GM21737 (cell line): ENCODE measurements at regions not wholly inside any gene's neighbourhood (a gene's known extent, or its start where the extent isn't known, plus 50 kb on each side); places are given as distances from the start of the nearest gene placed in this dataset.

Experiments
- ATAC-seq: cut with Tn5 transposase; IDR thresholded peaks from one replicate; pipeline ENCODE4 v1.9.1; 2021; ENCODE audit warnings: mild to moderate bottlenecking, moderate library complexity; ENCODE audit not compliant: unreplicated experiment

DNA sequence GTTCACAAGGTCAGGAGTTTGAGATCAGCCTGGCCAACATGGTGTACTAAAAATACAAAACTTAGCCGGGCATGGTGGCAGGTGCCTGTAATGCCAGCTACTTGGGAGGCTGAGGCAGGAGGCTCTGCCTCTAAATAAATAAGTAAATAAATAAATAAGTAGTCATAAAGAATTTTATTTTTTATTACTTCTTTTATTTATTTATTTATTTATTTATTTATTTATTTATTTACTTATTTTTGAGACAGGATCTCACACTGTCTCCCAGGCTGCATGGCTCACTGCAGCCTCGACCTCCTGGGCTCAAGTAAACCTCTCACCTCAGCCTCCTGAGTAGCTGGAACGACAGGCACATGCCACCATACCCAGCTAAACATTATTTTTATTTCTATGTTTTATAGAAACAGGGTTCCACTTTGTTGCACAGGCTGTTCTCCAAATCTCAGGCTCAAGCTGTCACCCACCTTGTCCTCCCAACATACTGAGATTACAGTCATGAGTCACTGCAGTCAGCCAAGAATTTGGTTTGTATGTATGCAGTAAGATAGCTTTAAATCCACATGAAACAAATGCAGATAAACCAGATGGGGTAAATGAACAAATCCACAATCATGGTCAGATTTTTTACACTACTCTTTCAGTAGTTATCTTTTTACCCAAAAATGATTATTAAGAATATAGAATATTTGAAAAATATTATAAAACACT lies 523.3 kb upstream of the RGS18 start:
- ATAC-seq: no peak

DNA sequence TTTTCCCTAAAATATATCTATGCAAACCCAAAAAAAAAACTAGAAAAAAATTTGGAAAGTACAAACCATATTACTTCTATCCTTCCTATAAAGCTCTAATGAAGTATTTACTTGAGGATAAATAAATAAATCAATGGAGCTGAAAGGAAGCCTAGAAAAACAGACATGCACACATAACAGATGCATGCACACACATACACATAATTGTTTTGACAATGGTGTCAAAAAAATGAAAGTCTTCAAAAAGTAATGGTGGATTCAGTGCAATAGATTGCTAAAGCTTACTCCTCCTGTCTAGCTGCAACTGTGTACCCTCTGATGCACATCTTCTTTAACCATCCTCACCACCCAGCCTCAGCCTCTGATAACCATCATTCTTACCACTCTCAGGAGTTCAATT lies 521.9 kb upstream of the RGS18 start:
- ATAC-seq: no peak

DNA sequence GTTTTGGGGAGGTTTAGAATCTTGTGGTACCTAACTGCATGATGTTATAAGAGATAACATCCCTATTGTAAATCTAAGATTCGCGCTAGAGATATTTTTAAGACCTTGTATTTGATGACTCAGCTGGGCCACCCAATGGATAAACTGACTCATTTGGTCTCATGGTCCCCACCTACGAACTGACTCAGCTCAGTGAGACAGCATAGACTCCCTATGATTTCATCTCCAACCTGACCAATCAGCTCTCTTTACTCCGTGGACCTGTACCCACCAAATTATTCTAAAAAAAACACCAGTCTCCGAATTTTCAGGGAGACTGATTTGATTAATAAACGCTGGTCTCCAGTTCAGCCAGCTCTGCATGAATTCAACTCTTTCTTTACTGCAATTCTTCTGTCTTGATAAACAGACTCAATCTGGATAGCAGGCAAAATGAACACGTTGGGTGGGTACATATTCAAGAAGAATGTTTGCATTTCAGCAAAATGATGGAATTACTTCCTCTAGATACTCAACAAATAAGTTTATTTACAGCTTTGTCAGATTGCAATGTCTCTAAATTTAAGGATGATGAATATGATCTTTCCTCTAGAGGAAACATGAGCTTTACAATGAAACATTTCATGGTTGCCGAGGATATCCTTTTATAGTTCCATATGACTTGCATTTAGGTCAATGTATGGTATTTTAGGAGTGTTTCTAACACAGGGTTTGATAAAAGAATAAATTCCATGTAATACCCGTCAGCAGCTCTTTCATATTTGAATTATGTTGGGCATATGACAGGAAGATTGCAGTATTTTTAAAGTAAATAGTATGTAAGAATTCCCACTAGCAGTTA lies 516.6 kb upstream of the RGS18 start:
- no peak for ATAC-seq

DNA sequence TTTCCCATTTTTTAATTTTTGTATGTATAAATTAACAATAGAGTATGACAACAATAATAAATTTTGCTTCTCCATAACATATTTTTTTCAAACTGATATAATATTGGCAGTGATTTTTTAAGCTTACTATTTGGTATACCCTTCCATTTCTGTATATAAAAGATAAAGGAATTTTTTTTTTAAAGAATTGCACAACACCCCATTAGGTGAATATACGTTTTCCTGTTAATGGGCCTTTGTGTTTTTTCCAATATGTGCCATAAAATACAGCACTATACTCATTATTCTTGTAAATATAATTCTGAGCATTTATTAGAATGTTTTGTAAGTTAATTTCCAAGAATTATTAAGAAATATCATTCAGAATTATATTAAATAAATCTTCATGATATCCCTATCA lies 515.2 kb upstream of the RGS18 start:
- no peak for ATAC-seq

DNA sequence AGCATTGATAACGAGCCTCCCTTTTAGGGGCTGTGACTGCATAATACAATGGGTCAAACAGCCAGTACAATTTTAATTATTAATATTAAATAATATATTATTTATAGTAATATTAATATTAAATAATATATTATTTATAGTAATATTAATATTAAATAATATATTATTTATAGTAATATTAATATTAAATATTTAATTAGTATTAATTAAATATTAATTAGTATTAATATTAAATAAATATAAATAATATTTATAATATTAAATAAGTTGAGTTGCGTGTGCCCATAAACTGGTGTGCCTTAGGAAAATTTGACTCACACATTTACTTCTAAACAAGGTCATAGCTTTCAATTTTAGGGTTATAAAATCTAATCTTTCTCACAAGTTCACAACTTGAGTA lies 509.3 kb upstream of the RGS18 start:
- ATAC-seq: no peak

DNA sequence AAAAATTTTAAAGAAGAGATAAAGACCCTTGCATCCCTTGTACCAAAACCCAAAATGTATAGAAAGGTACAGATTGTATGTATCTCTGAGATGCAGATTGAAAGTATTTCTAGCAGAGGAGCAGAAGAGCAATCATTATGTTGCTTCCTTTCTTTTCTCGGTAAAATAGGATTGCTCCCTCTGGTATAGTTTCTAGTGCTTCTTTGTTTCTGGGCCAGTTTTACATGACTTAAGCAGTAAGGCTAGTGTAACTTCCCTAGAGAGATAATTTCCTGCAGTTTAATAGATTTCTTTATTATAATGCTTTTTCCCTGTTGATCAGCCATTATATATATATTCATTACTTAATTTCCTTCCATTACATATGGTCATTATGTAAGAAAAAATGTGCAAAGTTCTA lies 496.2 kb upstream of the RGS18 start:
- ATAC-seq: no peak

DNA sequence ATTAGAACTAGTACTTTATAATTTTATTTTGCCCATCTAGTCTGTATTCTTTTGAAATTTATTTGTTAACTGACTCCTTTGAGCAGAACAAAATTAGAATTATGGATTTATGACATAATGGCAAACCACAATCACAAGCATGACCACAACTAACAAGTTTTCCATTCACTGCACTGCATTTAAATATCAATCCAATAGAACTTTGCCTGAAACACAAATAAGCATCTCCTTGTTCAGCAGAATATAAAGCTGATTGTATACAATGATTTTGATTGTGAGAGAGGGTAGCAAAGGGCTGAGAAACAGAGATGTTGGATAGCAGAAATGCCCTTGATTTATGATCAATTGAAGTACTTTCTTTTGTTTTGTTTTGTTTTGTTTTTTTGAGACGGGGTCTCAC lies 495.5 kb upstream of the RGS18 start:
- ATAC-seq: no peak

DNA sequence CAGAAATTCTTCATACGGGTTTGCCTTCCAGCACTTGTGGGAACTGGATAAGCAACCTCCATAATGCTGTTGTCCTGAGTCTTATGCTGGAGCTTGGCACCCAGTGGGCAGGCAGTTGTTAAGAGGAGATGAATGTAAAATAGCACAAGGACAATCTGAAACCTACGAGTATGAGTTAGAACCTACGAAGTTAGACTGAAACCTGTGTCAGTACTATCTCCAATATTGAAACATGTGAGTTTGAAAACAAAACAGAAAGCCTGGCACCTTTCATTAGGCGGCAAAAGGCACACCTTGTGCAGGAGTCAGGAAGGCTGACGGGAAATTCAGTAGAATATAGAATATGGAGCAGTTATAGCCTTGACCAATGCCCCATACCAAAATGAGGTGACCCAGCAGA lies 489.7 kb upstream of the RGS18 start:
- ATAC-seq: no peak

DNA sequence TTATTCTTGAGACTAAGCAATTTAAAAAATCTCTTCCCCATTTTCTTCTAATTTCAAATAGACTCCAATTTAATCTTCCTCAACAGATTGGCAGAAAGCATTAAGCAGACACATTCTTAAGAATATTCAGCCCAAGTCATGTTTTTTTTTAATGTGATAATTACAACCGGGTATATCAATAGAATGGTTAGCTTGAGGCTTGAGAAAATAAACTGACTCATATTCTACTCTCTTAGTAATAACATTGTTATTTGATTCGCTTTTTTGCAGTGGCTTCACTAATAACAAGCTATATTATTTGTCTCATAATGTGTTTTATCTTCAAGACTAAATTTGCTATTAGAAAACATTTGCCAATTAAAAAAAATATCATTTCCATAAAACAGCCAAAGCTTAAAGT lies 488.6 kb upstream of the RGS18 start:
- ATAC-seq: no peak

DNA sequence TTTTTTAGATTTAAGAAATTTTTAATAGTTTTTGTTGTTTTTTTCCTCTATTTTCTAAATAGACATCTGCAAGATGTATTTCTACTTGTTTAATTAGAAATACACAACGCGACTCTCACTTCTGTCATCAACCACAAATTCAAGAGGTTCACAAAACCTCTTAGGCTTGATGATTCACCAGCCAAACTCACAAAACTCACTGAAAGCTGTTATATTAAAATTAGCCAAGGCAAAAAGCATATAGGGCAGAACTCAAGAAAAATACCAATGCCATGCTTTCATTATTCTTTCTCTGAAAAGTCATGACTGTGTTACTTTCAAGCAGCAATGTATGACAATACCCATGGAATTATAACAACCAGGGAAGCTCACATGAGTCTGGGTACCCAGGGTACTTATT lies 487.0 kb upstream of the RGS18 start:
- ATAC-seq: no peak

DNA sequence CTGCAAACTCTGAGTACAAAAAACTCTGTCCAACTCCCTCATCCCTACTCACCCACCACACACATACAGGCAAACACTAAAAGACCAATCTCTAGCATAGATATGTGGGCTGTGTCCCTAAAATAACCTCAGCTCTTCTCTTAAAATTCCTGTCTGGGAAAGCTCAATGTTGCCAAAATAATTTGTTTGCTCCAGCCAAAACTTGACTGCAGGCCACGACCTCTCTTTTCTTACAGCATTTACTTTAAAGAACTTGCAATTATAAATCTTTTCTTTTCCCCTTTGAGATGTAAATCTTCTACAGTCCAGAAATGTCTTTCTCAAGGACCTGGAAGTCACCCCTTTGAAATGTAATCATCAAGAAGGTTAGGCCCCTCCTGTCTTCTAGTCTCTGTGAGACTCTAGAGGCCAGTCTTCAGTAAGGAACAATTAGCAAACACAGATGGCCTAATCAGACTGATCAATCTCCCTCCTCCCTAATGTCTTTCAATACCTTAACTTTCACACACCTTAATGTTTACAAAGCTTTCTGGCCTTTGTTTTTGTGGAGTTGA lies 483.6 kb upstream of the RGS18 start:
- no peak for ATAC-seq

DNA sequence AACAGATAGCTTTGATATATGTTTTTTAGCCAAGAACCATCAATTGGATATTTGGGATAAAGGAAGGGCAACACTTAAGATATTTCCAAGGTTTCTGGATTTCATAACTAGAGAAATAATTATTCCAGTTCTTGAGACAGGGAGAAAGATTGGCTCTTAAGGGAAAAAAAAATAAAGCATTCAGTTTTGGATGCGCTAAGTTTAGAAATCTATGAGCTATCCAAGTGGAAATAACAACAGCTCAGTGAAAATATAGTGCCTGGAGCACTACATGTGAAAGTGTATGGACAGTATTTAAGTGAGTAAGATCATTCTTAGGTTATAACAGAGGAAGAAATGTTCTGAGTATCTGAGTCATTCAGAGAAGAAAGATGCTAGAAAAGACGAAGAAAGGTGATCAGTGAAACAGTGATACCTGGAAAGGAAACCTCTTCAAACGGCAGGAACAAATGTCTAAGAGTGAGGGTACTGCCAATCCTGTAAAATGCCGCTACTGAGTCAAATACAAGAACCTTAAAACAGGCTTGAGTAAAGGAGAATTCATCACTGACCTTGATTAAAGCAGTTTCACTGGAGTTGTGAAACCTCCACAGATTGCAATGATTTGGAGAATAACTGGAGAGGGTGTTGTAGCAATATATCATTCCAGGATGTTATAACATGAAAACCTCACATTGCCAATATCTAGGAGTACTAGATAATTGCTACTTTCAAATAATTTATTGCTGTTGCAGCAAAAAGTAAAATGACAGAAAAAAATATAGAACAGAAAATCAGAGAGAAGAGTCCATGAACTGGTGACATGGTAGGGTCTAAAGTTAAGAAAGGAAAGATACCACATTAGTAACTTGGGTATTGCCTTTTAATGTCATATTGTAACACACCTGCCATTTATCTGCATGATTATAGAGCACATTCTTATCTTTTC lies 482.1 kb upstream of the RGS18 start:
- ATAC-seq: no peak

DNA sequence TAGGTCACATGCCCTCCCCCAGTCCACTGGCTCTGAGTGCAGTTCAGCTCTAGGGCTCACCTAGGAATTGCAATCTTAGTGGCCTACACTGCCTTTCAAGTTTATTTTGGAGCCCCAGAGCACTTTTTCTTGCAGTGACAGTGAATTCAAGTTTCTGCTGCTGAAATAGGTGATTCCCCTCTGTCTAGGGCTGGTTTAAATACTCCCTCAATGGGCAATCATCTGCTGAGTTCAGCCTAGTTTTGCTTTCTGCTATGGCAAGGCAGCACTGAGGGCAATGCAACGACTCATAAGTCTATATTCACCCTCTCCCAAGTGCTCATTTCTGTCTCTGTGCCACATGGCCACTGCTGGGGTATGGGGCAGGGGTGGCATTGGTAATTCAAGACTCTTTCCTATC lies 472.6 kb upstream of the RGS18 start:
- no peak for ATAC-seq

DNA sequence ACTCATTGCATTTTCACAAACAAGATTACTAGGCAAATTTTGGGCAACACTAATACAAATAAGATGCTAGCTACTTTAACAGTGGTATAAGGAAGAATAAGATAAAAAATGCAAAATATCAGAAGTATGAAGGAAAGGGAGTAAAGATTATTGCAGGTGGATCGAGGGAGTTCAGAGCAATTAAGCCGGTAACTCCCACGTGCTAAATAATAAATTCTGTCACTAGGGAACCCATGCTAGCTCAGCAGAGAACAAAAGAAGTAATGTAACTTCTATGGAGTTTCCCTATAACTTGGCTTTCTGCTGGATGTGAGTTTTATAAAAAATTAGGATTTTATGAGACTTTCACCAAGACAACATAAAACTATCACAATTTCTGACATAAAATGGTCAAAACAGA lies 470.5 kb upstream of the RGS18 start:
- ATAC-seq: no peak

DNA sequence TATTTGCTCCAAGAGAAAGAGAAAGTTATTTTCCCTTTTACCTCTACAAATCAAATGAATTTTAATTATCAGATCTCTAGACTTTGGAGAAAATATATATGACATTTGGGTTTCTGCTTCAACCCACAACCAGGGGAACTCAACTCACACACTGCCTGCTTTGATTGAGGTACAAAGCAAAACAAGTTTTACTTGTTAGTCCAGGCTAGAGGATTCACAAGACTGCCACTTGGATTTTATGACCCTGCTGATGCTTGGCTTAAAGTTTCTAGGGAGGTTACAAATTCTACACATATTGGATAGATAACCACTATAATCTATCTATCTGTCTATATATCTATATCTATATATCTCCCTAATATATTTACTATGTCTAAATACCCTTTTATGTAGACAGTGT lies 467.3 kb upstream of the RGS18 start:
- ATAC-seq: no peak

DNA sequence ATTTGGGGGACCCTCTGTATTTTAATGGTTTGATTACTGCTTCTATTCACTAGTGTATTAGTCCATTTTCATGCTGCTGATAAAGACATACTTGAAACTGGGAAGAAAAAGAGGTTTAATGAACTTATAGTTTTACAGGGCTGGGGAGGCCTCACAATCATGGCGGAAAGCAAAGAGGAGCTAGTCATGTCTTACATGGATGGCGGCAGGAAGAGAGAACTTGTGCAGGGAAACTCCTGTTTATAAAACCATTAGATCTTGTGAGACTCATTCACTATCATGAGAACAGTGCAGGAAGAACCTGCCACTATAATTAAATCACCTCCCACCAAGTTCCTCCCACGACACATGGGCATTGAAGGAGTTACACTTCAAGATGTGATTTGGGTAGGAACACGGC lies 464.5 kb upstream of the RGS18 start:
- ATAC-seq: no peak

DNA sequence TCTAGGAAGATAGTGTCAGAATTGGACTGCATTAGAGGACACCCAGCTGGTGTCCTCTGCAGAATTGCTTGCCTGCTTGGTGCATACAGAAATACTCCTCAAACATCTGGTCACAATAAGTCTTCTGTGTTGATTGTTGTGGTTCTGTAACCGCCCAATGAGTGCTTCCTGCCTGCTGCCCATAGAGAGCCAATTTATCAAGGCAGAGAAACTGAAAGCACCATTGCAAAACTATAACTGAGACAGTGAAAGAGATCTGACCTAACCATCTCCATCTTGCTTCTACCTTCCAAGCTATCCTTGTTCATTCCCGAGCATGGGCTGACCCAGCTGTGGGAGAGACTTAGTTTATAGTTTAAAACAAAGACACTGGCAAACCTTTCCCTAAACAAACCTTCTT lies 462.4 kb upstream of the RGS18 start:
- peak; percentile 88 for ATAC-seq

DNA sequence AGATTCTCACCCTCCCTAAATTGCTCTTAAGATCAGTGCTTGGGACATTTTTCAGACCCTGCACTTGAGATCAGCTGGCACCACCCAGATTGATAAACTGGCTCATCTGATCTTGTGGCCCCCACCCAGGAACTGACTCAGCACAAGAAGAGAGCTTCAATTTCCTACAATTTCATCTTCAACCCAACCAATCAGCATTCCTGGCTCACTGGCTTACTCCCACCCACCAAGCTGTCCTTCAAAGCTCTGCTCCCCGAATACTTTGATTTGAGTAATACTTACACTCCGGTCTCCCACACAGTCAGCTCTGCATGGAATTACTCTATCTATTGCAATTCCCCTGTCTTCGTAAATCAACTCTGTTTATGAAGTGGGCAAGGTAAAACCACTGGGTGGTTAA lies 461.9 kb upstream of the RGS18 start:
- no peak for ATAC-seq

DNA sequence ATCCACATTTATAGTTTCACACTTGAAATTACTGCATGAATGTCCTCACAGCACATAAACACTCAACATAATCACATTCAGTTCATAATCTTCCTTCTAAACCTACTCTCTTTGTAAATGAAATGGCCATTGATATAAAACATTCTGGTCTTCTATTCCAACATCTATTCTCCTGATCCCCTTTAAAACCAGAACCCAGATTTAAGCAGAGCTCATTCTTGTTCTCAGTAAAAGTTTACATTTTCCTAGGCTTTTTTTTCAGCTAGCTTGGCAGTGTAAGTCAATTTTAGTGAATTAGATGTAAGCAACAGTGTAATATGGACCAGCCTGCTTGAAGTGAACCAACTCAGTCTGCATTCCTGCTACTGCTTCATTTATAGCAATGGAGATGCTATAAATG lies 460.7 kb upstream of the RGS18 start:
- ATAC-seq: no peak

DNA sequence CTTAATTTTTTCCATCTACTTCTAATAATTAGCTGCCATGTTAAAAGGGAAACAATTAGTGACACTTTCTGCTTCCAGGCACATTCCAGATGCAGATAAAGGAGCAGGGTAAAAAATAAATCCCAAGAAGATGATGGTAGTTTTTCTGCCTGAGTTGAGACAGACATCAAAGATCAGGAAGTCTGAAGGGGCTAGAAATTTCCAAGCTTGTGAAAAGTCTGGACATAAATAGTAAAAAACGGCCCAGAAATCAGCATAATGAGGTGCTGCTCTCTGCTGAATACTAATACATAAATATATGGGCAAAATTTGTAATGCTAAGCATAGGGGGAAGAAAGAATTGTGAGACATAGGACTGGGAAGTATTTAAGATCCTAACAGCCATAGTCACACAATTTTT lies 460.0 kb upstream of the RGS18 start:
- no peak for ATAC-seq

DNA sequence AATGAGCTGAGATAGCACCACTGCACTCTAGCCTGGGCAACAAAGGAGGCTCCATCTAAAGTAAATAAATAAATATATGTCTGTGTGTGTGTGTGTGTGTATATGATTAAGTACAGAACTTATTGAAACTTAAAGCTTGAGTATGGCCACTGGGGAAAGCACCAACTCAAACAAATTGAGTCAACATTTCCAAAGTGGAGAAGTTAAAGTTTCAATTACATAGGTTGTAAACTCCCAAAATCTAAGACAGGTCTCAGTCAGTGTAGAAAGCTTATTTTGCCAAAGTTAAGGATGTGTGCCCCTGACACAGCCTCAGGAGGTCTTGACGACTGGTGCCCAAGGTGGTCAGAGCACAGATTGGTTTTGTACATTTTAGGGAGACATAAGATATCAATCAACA lies 458.9 kb upstream of the RGS18 start:
- ATAC-seq: no peak
